ENCODE measurements at regions not wholly inside any gene's neighbourhood (a gene's known extent, or its start where the extent isn't known, plus 50 kb on each side); places are given as distances from the start of the nearest gene placed in this dataset.

DNA sequence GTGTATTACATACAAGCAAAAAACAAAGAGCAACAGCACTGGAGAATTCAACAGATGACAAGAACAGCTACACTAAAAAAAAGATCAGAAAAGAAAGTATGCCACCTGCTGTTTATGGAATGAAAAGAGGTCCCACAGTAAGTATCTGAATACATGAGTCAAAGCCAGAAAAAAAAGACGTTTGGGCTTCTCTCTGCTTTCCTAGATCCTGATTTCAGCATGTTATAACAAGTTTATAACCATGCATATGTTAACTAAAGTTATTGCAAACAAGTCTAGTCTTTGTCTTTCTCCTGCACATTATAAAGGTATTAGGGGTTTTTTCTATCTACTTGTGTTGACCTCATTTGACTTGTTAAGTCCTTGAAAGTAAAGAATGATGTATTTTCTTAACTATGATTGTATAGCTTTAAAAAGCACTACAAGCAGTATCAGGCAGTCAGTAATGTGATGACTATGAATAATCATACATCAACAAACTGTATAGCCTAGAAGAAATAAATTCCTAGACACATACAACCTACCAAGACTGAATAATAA is 108.5 kb upstream of the COL5A2 start:
- H3K9me3 ChIP-seq (replicated peaks; ENCODE audit: control insufficient read depth, insufficient read depth, low read length) = no peaks in the 10 kb centered on the region
- no peak overlapping the region for H2AFZ ChIP-seq (ENCODE audit: control insufficient read depth, low read depth, low read length)
- no peak for DNase-seq (ENCODE audit: low read depth, low spot score)
- no peak for FAIRE-seq
- H3K9ac ChIP-seq (ENCODE audit: control insufficient read depth, insufficient read depth, low read length) = no peak overlapping the region
- ATAC-seq = peak; percentile 89
- RAD21 ChIA-PET (ENCODE audit: unreplicated experiment) = interaction anchor here (0.5 to 3.4 kb wide), 20 partner anchors 9 to 764 kb away, joined by 3 to 36 read pairs (median 4); no protein-coding TSS in a partner anchor
- no peak overlapping the region for H3K4me3 ChIP-seq
- in situ Hi-C loops (cut with MboI) (loop anchor here (10.0 kb wide), 1 partner anchor 193 kb away; no protein-coding TSS in a partner anchor), intact Hi-C loops (cut with micrococcal nuclease; ENCODE audit: unreplicated experiment) (loop anchor here (1.0 to 5.0 kb wide), 4 partner anchors 124 to 761 kb away; no protein-coding TSS in a partner anchor)
- TF ChIP-seq, protein P1, sequence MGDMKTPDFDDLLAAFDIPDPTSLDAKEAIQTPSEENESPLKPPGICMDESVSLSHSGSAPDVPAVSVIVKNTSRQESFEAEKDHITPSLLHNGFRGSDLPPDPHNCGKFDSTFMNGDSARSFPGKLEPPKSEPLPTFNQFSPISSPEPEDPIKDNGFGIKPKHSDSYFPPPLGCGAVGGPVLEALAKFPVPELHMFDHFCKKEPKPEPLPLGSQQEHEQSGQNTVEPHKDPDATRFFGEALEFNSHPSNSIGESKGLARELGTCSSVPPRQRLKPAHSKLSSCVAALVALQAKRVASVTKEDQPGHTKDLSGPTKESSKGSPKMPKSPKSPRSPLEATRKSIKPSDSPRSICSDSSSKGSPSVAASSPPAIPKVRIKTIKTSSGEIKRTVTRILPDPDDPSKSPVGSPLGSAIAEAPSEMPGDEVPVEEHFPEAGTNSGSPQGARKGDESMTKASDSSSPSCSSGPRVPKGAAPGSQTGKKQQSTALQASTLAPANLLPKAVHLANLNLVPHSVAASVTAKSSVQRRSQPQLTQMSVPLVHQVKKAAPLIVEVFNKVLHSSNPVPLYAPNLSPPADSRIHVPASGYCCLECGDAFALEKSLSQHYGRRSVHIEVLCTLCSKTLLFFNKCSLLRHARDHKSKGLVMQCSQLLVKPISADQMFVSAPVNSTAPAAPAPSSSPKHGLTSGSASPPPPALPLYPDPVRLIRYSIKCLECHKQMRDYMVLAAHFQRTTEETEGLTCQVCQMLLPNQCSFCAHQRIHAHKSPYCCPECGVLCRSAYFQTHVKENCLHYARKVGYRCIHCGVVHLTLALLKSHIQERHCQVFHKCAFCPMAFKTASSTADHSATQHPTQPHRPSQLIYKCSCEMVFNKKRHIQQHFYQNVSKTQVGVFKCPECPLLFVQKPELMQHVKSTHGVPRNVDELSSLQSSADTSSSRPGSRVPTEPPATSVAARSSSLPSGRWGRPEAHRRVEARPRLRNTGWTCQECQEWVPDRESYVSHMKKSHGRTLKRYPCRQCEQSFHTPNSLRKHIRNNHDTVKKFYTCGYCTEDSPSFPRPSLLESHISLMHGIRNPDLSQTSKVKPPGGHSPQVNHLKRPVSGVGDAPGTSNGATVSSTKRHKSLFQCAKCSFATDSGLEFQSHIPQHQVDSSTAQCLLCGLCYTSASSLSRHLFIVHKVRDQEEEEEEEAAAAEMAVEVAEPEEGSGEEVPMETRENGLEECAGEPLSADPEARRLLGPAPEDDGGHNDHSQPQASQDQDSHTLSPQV (IDR thresholded peaks at IDR 0.05) = no peak
- TF ChIP-seq JUNB (IDR thresholded peaks at IDR 0.05) = peak; percentile 29; the same call in 1 of the 2 replicates
- TF ChIP-seq ETV6 (conservative IDR thresholded peaks at IDR 0.05 in 1 of 2, IDR thresholded peaks at IDR 0.05 in 1 of 2; ENCODE audit: borderline replicate concordance in 1 of 2, low read depth in 1 of 2) = no peak
- TF ChIP-seq HDGF (IDR thresholded peaks at IDR 0.05) = no peak
- TF ChIP-seq IRF4 (IDR thresholded peaks at IDR 0.05; ENCODE audit: low read depth, low read length) = 0 out of 2 replicates have a peak, but pooled peaks have one; percentile 32
- no peak for TF ChIP-seq NR2C1 (IDR thresholded peaks at IDR 0.05)
- no peak for TF ChIP-seq SMAD5 (IDR thresholded peaks at IDR 0.05; ENCODE audit: low read depth)
- TF ChIP-seq, protein P2, sequence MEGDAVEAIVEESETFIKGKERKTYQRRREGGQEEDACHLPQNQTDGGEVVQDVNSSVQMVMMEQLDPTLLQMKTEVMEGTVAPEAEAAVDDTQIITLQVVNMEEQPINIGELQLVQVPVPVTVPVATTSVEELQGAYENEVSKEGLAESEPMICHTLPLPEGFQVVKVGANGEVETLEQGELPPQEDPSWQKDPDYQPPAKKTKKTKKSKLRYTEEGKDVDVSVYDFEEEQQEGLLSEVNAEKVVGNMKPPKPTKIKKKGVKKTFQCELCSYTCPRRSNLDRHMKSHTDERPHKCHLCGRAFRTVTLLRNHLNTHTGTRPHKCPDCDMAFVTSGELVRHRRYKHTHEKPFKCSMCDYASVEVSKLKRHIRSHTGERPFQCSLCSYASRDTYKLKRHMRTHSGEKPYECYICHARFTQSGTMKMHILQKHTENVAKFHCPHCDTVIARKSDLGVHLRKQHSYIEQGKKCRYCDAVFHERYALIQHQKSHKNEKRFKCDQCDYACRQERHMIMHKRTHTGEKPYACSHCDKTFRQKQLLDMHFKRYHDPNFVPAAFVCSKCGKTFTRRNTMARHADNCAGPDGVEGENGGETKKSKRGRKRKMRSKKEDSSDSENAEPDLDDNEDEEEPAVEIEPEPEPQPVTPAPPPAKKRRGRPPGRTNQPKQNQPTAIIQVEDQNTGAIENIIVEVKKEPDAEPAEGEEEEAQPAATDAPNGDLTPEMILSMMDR (IDR thresholded peaks at IDR 0.05 in 2 of 3, conservative IDR thresholded peaks at IDR 0.05 in 1 of 3; ENCODE audit: control insufficient read depth in 2 of 3, extremely low read depth in 1 of 3, insufficient read depth in 1 of 3, low read depth in 3 of 3, low read length in 3 of 3) = peak; percentile 30 to 54 (median 33); a peak in 4 of 6 replicates
- TF ChIP-seq ATF7 (IDR thresholded peaks at IDR 0.05; ENCODE audit: low read depth) = 0 out of 2 replicates have a peak, but pooled peaks have one; percentile 28
- peak; percentile 63; the same call in 1 of the 2 replicates for TF ChIP-seq SMC3 (IDR thresholded peaks at IDR 0.05; ENCODE audit: borderline replicate concordance, low read length)
- no peak for TF ChIP-seq BRCA1 (IDR thresholded peaks at IDR 0.05; ENCODE audit: low read depth, low read length)
- TF ChIP-seq CBX3 (IDR thresholded peaks at IDR 0.05; ENCODE audit: borderline replicate concordance, low read depth) = no peak
- TF ChIP-seq WRNIP1 (IDR thresholded peaks at IDR 0.05; ENCODE audit: borderline replicate concordance, low read depth, low read length) = no peak
- TF ChIP-seq ZNF207 (IDR thresholded peaks at IDR 0.05; ENCODE audit: borderline replicate concordance) = no peak
- no peak for TF ChIP-seq HDAC6 (IDR thresholded peaks at IDR 0.05; ENCODE audit: unreplicated experiment)
- peak; percentile 64 for TF ChIP-seq RAD21 (IDR thresholded peaks at IDR 0.05; ENCODE audit: insufficient read depth, low read depth, low read length)
- SMC1A ChIA-PET (ENCODE audit: uncharacterized antibody, unreplicated experiment) = interaction anchor here (1.0 to 3.7 kb wide), 13 partner anchors 9 to 205 kb away, joined by 3 to 45 read pairs (median 4); no protein-coding TSS in a partner anchor
- no peaks in the 10 kb centered on the region for H3K27me3 ChIP-seq (replicated peaks in 1 of 2; ENCODE audit: control insufficient read depth in 2 of 2, insufficient read depth in 2 of 2, low read length in 1 of 2)
- CTCF ChIA-PET = interaction anchor here (0.7 to 5.3 kb wide), 25 partner anchors 8 to 765 kb away, joined by 3 to 40 read pairs (median 4); no protein-coding TSS in a partner anchor
- WGBS (ENCODE audit: insufficient coverage, insufficient replicate concordance, low lambda C conversion rate, missing lambda C conversion rate) = 0% methylated on average over 1 of the region's 1 CpG
- H3K4me1 ChIP-seq (ENCODE audit: control insufficient read depth, insufficient read depth, low read length) = no peaks in the 10 kb centered on the region
- H3K79me2 ChIP-seq (ENCODE audit: control insufficient read depth, insufficient read depth, low read length) = no peaks in the 10 kb centered on the region
- no peak overlapping the region for H3K27ac ChIP-seq (ENCODE audit: control insufficient read depth, insufficient read depth)
- H4K20me1 ChIP-seq (ENCODE audit: control insufficient read depth, insufficient read depth) = no peaks in the 10 kb centered on the region
- no peaks in the 10 kb centered on the region for H3K36me3 ChIP-seq (ENCODE audit: control insufficient read depth in 2 of 2, insufficient read depth in 2 of 2, low read length in 1 of 2)
- H3K4me2 ChIP-seq (ENCODE audit: control insufficient read depth, insufficient read depth) = no peak overlapping the region
- POLR2A ChIA-PET = no interaction called here
- no TSS peak for BruUV-seq (replicated peaks)

Measured in GM12878 (cell line).